VCaP (cell line): ENCODE measurements at regions not wholly inside any gene's neighbourhood (a gene's known extent, or its start where the extent isn't known, plus 50 kb on each side); places are given as distances from the start of the nearest gene placed in this dataset.

Experiments used
- H3K27ac ChIP-seq: fragments of 450-650 bp; 2 replicates; pipeline ENCODE4 v1.5.1; 2017
- TF ChIP-seq, protein P1 (sequence below): fragments of 450-650 bp; conservative IDR thresholded peaks from 2 replicates; pipeline ENCODE4 v1.5.1; 2017; ENCODE audit warnings: mild to moderate bottlenecking, moderate library complexity

DNA sequence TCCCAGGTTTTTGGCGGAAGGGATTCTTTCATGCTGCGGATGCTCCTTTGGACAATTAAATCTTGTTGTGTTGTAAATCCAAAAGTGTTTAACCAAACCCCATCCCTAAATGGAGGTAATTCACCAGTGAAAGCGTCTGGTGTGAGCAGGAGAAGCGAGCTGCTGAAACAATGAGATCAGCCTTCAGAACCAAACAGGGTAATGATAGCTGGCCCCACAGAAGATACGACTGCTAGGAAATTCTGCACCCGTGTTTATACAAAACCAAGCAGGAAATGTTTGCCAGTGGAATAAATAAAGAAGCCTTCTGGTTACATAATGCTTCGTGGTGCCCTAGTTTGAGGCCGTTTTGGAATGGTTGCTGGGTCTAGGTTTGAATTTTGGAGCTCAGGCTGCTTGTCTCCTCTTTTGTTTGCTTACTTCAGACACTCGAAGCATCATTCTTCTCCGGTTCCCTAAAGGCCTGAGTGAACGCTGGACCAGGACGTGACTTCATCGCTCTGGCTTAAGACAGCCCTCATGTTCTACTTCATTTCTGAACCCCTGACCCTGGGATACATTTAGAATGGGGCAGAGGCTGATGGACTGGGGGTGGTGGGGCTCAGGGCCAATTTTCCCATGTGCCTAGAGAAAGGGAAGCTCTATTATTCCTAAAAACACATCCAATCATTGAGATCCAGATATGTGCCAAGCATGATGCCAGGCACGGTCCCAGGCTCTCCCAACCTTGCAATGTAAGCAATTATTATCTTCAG is 61.6 kb upstream of the JAG1 start:
- TF ChIP-seq, protein P1, sequence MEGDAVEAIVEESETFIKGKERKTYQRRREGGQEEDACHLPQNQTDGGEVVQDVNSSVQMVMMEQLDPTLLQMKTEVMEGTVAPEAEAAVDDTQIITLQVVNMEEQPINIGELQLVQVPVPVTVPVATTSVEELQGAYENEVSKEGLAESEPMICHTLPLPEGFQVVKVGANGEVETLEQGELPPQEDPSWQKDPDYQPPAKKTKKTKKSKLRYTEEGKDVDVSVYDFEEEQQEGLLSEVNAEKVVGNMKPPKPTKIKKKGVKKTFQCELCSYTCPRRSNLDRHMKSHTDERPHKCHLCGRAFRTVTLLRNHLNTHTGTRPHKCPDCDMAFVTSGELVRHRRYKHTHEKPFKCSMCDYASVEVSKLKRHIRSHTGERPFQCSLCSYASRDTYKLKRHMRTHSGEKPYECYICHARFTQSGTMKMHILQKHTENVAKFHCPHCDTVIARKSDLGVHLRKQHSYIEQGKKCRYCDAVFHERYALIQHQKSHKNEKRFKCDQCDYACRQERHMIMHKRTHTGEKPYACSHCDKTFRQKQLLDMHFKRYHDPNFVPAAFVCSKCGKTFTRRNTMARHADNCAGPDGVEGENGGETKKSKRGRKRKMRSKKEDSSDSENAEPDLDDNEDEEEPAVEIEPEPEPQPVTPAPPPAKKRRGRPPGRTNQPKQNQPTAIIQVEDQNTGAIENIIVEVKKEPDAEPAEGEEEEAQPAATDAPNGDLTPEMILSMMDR = no peak
- H3K27ac ChIP-seq = no peak overlapping the region

DNA sequence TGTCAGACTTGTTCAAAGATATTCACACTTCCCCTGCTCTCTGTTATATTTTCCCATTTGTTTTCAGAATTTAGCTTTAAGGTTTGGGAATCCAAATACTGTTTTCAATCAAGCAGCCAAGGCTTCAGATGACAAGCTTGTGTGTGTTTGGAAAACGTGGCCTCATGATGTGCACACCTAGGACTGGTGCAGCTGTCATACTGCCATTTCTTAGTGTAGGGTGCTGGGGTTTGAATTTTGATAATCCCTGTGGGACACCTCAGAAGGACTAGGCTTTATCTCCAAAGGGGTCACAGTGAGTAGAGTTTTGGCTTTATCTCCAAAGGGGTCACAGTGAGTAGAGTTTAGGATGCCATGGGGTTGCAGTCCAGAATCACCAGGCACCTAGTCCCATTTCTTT is 65.3 kb upstream of the JAG1 start:
- H3K27ac ChIP-seq = no peak overlapping the region
- TF ChIP-seq, protein P1 = no peak

DNA sequence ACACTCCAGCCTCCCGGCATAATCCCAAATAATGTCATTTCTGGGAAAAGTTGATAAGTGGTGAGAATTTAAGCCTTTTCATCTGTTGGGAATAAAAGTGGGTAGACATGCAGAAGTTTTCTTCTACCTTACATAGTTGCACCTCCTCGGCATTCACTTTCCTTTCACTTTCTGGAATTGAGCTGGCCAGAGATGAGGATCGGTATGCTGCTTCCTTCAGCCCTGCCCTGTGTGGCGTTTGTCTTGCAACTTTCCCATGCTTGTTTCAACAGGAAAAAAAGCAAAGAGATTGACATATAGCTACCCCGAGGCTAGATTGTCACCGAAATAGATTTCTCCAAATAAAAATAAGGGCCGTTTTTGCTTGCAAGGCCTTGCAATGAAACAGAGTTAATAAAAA is 65.8 kb upstream of the JAG1 start:
- no peak overlapping the region for H3K27ac ChIP-seq
- TF ChIP-seq, protein P1 = no peak

DNA sequence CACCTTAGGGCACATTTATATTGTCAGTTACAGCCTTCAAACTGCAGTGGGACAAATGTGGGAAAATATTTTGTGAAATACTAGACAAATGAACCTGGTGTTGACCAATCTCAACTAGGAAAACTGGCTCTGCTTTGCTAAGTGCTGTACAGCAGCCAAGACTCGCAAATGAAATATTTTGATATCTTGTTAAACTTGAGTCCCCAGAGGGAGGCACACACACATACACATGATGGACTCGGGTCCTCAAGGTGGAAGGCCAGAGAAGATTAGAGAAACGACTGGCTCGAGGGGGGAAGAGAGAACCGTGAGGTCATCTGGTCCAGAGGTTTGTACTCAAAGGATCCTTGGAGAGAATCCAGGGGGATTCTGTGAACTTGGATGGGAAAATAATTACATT is 67.3 kb upstream of the JAG1 start:
- TF ChIP-seq, protein P1 = no peak
- H3K27ac ChIP-seq = peak overlapping the region; percentile 20

DNA sequence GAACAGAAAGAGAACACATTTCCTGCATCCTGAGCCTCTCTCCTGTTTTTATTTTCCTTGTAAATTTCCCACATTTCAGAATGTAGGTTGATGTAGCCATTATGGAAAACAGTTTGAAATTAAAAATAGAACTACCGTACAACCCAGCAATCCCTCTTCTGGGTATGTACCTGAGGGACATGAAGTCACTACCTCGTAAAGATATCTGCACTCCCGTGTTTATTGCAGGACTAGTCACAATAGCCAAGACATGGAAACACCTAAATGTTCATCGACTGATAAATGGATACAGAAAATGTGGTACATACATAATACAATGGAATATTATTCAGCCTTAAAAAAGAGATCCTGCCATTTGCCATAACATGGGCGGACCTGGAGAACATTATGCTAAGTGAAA is 72.0 kb upstream of the JAG1 start:
- TF ChIP-seq, protein P1 = no peak
- H3K27ac ChIP-seq = peak overlapping the region; percentile 81

DNA sequence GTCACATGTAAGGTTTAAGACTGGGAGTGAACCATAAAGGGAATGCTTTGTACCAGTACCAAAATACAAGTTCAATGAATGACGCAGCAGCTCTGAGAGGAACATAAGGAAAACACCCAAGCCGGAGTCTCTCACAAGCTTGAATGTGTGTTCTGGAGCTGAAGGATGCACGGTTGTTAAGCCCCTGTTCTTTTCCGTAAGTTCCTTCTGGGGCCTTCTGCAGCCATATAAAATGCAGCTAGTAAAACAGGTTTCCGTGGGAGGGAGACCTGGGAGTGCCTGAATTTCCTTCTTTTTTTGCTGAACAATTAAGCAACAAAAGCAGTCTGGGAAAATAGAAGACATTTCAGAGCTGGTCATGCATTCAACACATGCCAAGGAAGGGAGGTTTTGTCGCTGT is 73.2 kb upstream of the JAG1 start:
- TF ChIP-seq, protein P1 = no peak
- peak overlapping the region; percentile 81 for H3K27ac ChIP-seq

DNA sequence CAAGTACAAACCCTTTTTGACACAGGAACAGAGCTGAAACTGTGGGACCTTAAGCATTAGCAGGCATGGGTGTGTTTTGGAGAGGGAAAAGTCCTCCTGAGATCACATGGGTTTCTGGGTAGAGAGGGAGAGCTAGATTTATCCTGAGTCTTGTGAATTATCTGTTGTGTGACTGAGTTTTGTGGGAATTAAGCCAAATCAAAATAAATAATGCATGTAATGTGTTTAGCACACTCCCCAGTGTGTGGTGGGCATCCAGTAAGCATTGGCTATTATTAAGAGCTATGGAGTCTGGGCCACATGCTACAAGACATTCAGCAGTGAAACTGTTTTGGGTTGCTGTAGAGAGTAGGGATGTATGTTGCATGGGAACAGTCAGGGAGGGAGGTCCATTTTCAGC is 75.3 kb upstream of the JAG1 start:
- TF ChIP-seq, protein P1 = no peak
- H3K27ac ChIP-seq = no peak overlapping the region
